ENCODE measurements at regions not wholly inside any gene's neighbourhood (a gene's known extent, or its start where the extent isn't known, plus 50 kb on each side); places are given as distances from the start of the nearest gene placed in this dataset.

- Histone ChIP-seq H3K27me3 (replicated peaks; ENCODE audit: insufficient read depth, low read depth, low read length, poor library complexity) (no peaks in the 10 kb centered on the region), H3K27ac (ENCODE audit: low read depth, low read length, poor library complexity, severe bottlenecking) (no peak overlapping the region), H3K4me1 (ENCODE audit: insufficient read depth, low read length, poor library complexity, severe bottlenecking) (peaks cover 4% of the 10 kb centered on the region), H3K36me3 (ENCODE audit: insufficient read depth, low read length, poor library complexity, severe bottlenecking) (no peaks in the 10 kb centered on the region), H3K4me3 (ENCODE audit: low read depth, low read length, poor library complexity, severe bottlenecking) (no peak overlapping the region), H3K9me3 (ENCODE audit: low read depth, low read length, poor library complexity, severe bottlenecking) (no peaks in the 10 kb centered on the region)
- no peak for DNase-seq (ENCODE audit: low spot score)
- TF ChIP-seq EZH2 (IDR thresholded peaks at IDR 0.05; ENCODE audit: borderline replicate concordance, low read depth, low read length, poor library complexity, severe bottlenecking) (no peak), CTCF (conservative IDR thresholded peaks at IDR 0.05; ENCODE audit: low read depth, low read length) (no peak)
- ChIA-PET CTCF (no interaction called here), POLR2A (ENCODE audit: low non-redundant PET) (no interaction called here)
- BruUV-seq (replicated peaks): no TSS peak
- intact Hi-C loops (cut with micrococcal nuclease; ENCODE audit: unreplicated experiment): no loop called here
Observed at GRCh38 chrX:124257924-124258702, 74.3 kb upstream of the TEX13D start.

GRCh38 chrX:124260845-124261244, 71.6 kb upstream of the TEX13D start:
- H3K9me3 ChIP-seq (ENCODE audit: low read depth, low read length, poor library complexity, severe bottlenecking): no peaks in the 10 kb centered on the region
- no peak for DNase-seq (ENCODE audit: low spot score)
- H3K36me3 ChIP-seq (ENCODE audit: insufficient read depth, low read length, poor library complexity, severe bottlenecking): no peaks in the 10 kb centered on the region
- no peaks in the 10 kb centered on the region for H3K27me3 ChIP-seq (replicated peaks; ENCODE audit: insufficient read depth, low read depth, low read length, poor library complexity)
- POLR2A ChIA-PET (ENCODE audit: low non-redundant PET): no interaction called here
- no peak overlapping the region for H3K4me3 ChIP-seq (ENCODE audit: low read depth, low read length, poor library complexity, severe bottlenecking)
- intact Hi-C loops (cut with micrococcal nuclease; ENCODE audit: unreplicated experiment): no loop called here
- no TSS peak for BruUV-seq (replicated peaks)
- no peak overlapping the region for H3K27ac ChIP-seq (ENCODE audit: low read depth, low read length, poor library complexity, severe bottlenecking)
- CTCF ChIA-PET: no interaction called here
- TF ChIP-seq CTCF (conservative IDR thresholded peaks at IDR 0.05; ENCODE audit: low read depth, low read length) (no peak), EZH2 (IDR thresholded peaks at IDR 0.05; ENCODE audit: borderline replicate concordance, low read depth, low read length, poor library complexity, severe bottlenecking) (no peak)
- peaks cover 4% of the 10 kb centered on the region for H3K4me1 ChIP-seq (ENCODE audit: insufficient read depth, low read length, poor library complexity, severe bottlenecking)

- Histone ChIP-seq H3K36me3 (ENCODE audit: insufficient read depth, low read length, poor library complexity, severe bottlenecking) (no peaks in the 10 kb centered on the region), H3K27me3 (replicated peaks; ENCODE audit: insufficient read depth, low read depth, low read length, poor library complexity) (no peaks in the 10 kb centered on the region), H3K4me3 (ENCODE audit: low read depth, low read length, poor library complexity, severe bottlenecking) (no peak overlapping the region), H3K4me1 (ENCODE audit: insufficient read depth, low read length, poor library complexity, severe bottlenecking) (no peaks in the 10 kb centered on the region), H3K27ac (ENCODE audit: low read depth, low read length, poor library complexity, severe bottlenecking) (no peak overlapping the region), H3K9me3 (ENCODE audit: low read depth, low read length, poor library complexity, severe bottlenecking) (no peaks in the 10 kb centered on the region)
- CTCF ChIA-PET: no interaction called here
- BruUV-seq (replicated peaks): no TSS peak
- intact Hi-C loops (cut with micrococcal nuclease; ENCODE audit: unreplicated experiment): no loop called here
- no peak for TF ChIP-seq EZH2 (IDR thresholded peaks at IDR 0.05; ENCODE audit: borderline replicate concordance, low read depth, low read length, poor library complexity, severe bottlenecking)
- no peak for TF ChIP-seq CTCF (conservative IDR thresholded peaks at IDR 0.05; ENCODE audit: low read depth, low read length)
- DNase-seq (ENCODE audit: low spot score): no peak
- POLR2A ChIA-PET (ENCODE audit: low non-redundant PET): no interaction called here
Observed at GRCh38 chrX:124263743-124264142, 68.7 kb upstream of the TEX13D start.

Data from A673 (cell line).